ENCODE measurements at regions not wholly inside any gene's neighbourhood (a gene's known extent, or its start where the extent isn't known, plus 50 kb on each side); places are given as distances from the start of the nearest gene placed in this dataset.

DNA sequence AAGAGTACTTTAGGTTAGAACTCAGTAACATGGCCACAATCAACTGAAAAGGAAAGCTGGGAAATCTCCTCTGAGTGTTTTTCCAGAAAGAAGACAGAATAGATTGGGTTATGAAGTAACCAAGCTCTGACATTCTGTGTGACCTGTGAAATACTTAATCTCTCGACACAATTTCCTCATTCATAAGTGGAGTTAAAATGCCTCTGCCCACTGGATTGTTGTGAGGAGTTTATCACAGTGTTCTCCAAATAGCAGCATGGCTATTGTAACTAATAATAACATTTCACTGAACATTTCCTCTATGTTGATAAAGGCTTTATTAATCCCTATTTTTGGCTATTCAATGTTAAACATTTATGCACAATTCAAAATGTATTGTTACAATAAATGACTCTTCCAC is 311.0 kb downstream of the GABRB2 start:
- FAIRE-seq, result no peak
- TF ChIP-seq POLR2A (IDR thresholded peaks at IDR 0.05; ENCODE audit: low read depth, low read length) (no peak), POLR2AphosphoS5 (IDR thresholded peaks at IDR 0.05; ENCODE audit: low read depth, low read length) (no peak), TAF1 (IDR thresholded peaks at IDR 0.05; ENCODE audit: low read depth, low read length) (no peak), POU2F2 (IDR thresholded peaks at IDR 0.05; ENCODE audit: low read depth, low read length) (no peak), SPI1 (IDR thresholded peaks at IDR 0.05; ENCODE audit: low read depth, low read length) (no peak)

DNA sequence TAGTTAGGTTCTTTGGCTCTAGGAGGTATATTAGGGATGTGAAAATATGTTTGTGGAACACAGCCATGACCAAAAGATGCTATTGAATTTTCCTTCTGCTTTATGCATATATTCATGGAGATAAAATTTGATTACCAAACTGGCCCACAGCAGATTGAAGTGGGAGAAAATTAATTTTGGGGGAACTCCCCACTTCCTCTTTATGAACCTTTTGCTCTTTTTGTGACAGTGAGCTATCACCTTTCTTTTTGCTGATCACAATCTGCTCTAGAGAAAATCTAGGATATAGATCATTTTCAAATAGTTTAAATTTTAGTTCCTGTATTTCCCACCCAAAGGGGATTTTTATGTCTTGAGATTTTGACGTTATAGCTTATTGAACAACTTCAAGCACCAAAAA is 313.0 kb downstream of the GABRB2 start:
- peak; percentile 80 for TF ChIP-seq SPI1 (IDR thresholded peaks at IDR 0.05; ENCODE audit: low read depth, low read length)
- no peak for TF ChIP-seq TAF1 (IDR thresholded peaks at IDR 0.05; ENCODE audit: low read depth, low read length)
- no peak for DNase-seq (ENCODE audit: insufficient read length, low spot score)
- no peak for FAIRE-seq

More for the DNA sequence above, 311.0 kb downstream of the GABRB2 start:
- no peak for DNase-seq (ENCODE audit: insufficient read length, low spot score)

DNA sequence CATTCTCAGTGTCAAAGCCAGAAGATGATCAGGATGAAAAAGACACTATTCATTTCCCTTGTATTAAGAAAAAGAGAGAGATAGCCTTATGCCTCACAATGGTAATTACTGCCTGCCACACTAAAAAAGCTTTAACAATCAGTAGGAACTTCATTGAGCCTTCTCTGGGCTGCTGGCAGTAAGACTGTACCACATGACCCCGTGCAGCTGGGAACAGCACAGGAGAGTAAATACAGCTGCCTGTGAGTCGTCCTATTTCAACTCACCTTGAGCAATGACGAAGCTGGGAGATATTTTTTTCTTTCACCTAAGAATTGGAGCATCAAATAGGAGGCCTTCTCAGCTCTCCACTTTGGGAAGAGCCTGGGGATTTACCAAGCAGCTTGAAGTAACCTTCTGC is 316.3 kb downstream of the GABRB2 start:
- DNase-seq (ENCODE audit: insufficient read length, low spot score) (no peak), FAIRE-seq (no peak)
- no peak for TF ChIP-seq POLR2AphosphoS5 (IDR thresholded peaks at IDR 0.05; ENCODE audit: low read depth, low read length)
- no peak for TF ChIP-seq PAX5 (IDR thresholded peaks at IDR 0.05; ENCODE audit: insufficient read depth, low read length, severe bottlenecking)
- no peak for TF ChIP-seq SPI1 (IDR thresholded peaks at IDR 0.05; ENCODE audit: low read depth, low read length)
- no peak for TF ChIP-seq TAF1 (IDR thresholded peaks at IDR 0.05; ENCODE audit: low read depth, low read length)
- no peak for TF ChIP-seq POU2F2 (IDR thresholded peaks at IDR 0.05; ENCODE audit: low read depth, low read length)
- no peak for TF ChIP-seq POLR2A (IDR thresholded peaks at IDR 0.05; ENCODE audit: low read depth, low read length)

DNA sequence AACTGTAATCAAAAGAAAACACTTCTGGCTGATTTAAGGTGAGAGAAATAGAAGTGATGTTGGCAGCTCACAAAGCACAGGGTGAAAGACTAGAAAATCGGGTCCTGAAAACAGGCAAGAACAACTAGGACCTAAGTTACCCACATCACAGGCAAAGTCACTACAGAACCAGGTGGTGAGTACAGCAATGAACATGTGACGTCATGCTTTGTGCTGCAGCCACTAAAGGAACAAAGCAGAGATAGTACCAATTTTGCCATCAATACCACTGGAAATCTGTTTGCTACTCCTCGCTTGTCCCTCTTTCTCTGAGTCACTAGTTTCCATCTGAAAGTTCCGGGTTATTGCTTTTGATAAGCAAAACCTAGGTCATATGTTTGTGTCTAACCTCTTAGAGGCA is 326.7 kb downstream of the GABRB2 start:
- no peak for FAIRE-seq
- TF ChIP-seq POLR2A (IDR thresholded peaks at IDR 0.05; ENCODE audit: low read depth, low read length) (no peak), POLR2AphosphoS5 (IDR thresholded peaks at IDR 0.05; ENCODE audit: low read depth, low read length) (no peak), SPI1 (IDR thresholded peaks at IDR 0.05; ENCODE audit: low read depth, low read length) (no peak), TAF1 (IDR thresholded peaks at IDR 0.05; ENCODE audit: low read depth, low read length) (no peak), PAX5 (IDR thresholded peaks at IDR 0.05; ENCODE audit: insufficient read depth, low read length, severe bottlenecking) (no peak), POU2F2 (IDR thresholded peaks at IDR 0.05; ENCODE audit: low read depth, low read length) (no peak)

DNA sequence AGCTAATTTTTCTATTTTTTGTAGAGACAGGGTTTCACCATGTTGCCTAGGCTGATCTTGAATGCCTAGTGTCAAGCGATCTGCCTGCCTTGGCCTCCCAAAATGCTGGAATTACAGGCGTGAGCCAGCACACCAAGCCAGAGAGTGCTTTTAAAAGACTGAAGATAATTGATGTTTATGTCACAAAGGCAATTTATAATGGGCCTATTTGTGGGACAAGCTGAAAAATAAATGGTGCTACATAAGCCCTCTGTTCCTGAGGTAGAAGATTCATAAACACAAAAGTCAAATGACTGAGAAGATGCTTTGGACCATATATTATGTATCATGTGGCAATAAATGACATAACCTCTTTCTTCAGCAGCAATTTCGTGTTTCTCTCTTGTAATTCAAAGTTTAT is 329.6 kb downstream of the GABRB2 start:
- TF ChIP-seq POU2F2 (IDR thresholded peaks at IDR 0.05; ENCODE audit: low read depth, low read length) (no peak), POLR2A (IDR thresholded peaks at IDR 0.05; ENCODE audit: low read depth, low read length) (no peak), POLR2AphosphoS5 (IDR thresholded peaks at IDR 0.05; ENCODE audit: low read depth, low read length) (no peak), SPI1 (IDR thresholded peaks at IDR 0.05; ENCODE audit: low read depth, low read length) (no peak), PAX5 (IDR thresholded peaks at IDR 0.05; ENCODE audit: insufficient read depth, low read length, severe bottlenecking) (no peak), TAF1 (IDR thresholded peaks at IDR 0.05; ENCODE audit: low read depth, low read length) (no peak)
- DNase-seq (ENCODE audit: insufficient read length, low spot score) (no peak), FAIRE-seq (no peak)

More for the DNA sequence above, 326.7 kb downstream of the GABRB2 start:
- no peak for DNase-seq (ENCODE audit: insufficient read length, low spot score)

DNA sequence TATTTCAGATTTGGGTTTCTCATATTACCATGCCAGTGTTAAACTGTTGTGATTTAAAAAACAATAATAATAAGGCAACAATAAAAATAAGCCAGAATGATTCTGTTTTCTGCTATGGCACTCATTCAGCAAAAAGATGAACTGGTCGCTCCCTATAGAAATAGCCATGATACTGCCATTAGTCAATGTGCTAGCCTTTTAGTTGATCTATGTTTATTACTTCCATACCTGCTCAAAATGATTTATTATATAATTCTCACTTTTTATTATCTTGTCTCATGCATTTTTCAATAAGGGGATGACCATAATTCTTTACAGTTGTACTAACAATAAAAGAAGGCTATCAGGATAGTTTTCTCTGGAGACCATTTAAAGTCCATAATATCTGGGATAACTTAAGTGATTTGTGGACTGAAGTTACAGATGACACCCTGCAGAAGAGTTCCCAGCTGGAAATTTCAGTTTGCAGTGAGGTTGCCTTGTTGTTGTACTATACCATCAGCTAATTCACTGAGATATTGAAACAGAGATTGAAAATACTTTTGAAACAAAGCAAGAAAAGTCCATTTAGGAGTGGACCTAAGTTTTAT is 334.3 kb downstream of the GABRB2 start:
- TF ChIP-seq POLR2A (IDR thresholded peaks at IDR 0.05; ENCODE audit: low read depth, low read length) (no peak), PAX5 (IDR thresholded peaks at IDR 0.05; ENCODE audit: insufficient read depth, low read length, severe bottlenecking) (no peak)
- DNase-seq (ENCODE audit: insufficient read length, low spot score) (no peak), FAIRE-seq (no peak)

DNA sequence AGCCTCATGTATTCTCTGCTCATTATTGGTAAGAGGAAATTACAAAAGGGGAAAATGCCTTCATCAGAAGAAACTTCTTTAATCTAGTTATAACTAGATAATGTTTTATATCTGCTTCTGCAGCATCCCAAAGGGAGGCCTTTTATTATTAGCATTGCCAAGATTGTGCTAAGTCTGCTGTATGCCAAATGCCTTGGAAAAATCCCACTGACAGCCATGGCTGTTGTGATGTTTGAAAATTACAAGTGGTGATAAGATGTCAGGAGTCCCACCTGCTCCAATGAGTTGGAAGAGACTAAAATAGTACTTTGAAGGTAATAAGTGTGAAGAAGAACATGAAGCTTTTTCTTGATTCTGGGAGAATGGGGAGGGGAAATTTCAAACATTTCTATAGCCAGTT is 345.0 kb downstream of the GABRB2 start:
- no peak for FAIRE-seq

DNA sequence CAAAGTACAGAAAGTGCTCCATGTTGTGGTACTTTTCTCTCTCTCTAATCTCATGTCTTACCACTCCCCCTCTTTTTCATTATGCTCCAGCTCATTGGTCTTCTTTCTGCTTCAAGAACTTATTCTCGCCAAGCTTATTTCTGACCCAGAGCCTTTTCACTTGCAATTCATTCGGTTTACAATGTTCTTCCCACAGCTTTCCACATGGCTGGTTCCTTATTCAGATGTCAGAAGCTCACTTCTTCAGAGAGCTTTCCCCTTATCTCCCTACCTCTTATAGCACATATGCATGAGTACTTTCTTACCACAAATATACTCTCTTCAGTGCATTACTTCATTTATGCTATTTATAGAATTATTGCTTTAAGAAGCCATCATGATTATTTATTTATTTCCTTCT is 338.8 kb upstream of the ATP10B start:
- no peak for FAIRE-seq
- no peak for DNase-seq (ENCODE audit: insufficient read length, low spot score)

More for the DNA sequence above, 345.0 kb downstream of the GABRB2 start:
- TF ChIP-seq SPI1 (IDR thresholded peaks at IDR 0.05; ENCODE audit: low read depth, low read length), result no peak
- TF ChIP-seq TAF1 (IDR thresholded peaks at IDR 0.05; ENCODE audit: low read depth, low read length), result no peak
- no peak for TF ChIP-seq POLR2AphosphoS5 (IDR thresholded peaks at IDR 0.05; ENCODE audit: low read depth, low read length)
- no peak for TF ChIP-seq POU2F2 (IDR thresholded peaks at IDR 0.05; ENCODE audit: low read depth, low read length)
- TF ChIP-seq PAX5 (IDR thresholded peaks at IDR 0.05; ENCODE audit: insufficient read depth, low read length, severe bottlenecking), result no peak
- no peak for TF ChIP-seq POLR2A (IDR thresholded peaks at IDR 0.05; ENCODE audit: low read depth, low read length)
- no peak for DNase-seq (ENCODE audit: insufficient read length, low spot score)

DNA sequence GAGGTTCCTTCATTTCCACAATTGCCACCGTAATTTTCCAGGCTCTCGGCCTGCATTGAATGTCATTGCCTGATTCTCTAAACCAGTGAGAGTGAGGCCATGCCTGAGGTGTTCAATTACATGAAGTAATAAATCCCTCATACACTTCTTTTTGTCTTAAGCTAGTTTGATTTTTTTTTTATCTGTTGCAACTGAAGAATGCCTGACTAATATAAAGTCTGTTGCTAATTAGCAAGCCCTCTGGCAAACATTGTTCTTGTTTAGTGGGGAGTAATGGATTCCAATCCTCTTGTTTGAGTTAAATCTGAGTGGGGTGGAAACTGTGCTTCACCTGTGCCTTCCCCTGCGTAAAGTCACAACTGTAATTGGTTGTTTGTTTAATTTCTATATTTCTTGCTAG is 338.1 kb upstream of the ATP10B start:
- DNase-seq (ENCODE audit: insufficient read length, low spot score) (no peak), FAIRE-seq (no peak)
- TF ChIP-seq PAX5 (IDR thresholded peaks at IDR 0.05; ENCODE audit: insufficient read depth, low read length, severe bottlenecking), result no peak
- TF ChIP-seq TAF1 (IDR thresholded peaks at IDR 0.05; ENCODE audit: low read depth, low read length), result no peak
- TF ChIP-seq POLR2AphosphoS5 (IDR thresholded peaks at IDR 0.05; ENCODE audit: low read depth, low read length), result no peak

More for the DNA sequence above, 338.8 kb upstream of the ATP10B start:
- TF ChIP-seq POLR2AphosphoS5 (IDR thresholded peaks at IDR 0.05; ENCODE audit: low read depth, low read length), result no peak
- no peak for TF ChIP-seq TAF1 (IDR thresholded peaks at IDR 0.05; ENCODE audit: low read depth, low read length)
- no peak for TF ChIP-seq POU2F2 (IDR thresholded peaks at IDR 0.05; ENCODE audit: low read depth, low read length)
- no peak for TF ChIP-seq POLR2A (IDR thresholded peaks at IDR 0.05; ENCODE audit: low read depth, low read length)
- no peak for TF ChIP-seq PAX5 (IDR thresholded peaks at IDR 0.05; ENCODE audit: insufficient read depth, low read length, severe bottlenecking)
- TF ChIP-seq SPI1 (IDR thresholded peaks at IDR 0.05; ENCODE audit: low read depth, low read length), result no peak

DNA sequence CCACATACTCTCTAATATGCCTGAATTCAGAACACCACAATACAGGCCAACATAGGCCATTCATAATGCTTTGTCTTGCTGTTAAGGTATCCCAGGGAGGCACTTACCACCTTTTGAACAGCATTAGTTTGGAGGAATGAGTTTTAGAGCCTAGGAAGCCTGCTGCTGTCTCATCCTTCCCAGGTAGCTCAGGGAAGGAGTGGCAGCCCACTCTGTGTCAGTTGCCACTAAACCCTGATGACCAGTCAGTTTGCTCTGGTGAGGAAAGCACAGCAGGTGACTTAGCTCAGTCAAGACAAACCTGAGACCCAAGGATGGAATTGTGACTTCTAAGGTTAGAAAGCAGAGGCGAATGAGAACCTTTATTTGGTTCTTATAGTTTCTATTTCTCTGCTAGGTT is 337.4 kb upstream of the ATP10B start:
- FAIRE-seq, result no peak
- no peak for TF ChIP-seq PAX5 (IDR thresholded peaks at IDR 0.05; ENCODE audit: insufficient read depth, low read length, severe bottlenecking)
- no peak for TF ChIP-seq SPI1 (IDR thresholded peaks at IDR 0.05; ENCODE audit: low read depth, low read length)
- no peak for TF ChIP-seq TAF1 (IDR thresholded peaks at IDR 0.05; ENCODE audit: low read depth, low read length)
- no peak for TF ChIP-seq POLR2A (IDR thresholded peaks at IDR 0.05; ENCODE audit: low read depth, low read length)
- no peak for TF ChIP-seq POLR2AphosphoS5 (IDR thresholded peaks at IDR 0.05; ENCODE audit: low read depth, low read length)
- no peak for TF ChIP-seq POU2F2 (IDR thresholded peaks at IDR 0.05; ENCODE audit: low read depth, low read length)
- no peak for DNase-seq (ENCODE audit: insufficient read length, low spot score)

All from GM12891 (cell line).